ENCODE measurements at regions not wholly inside any gene's neighbourhood (a gene's known extent, or its start where the extent isn't known, plus 50 kb on each side); places are given as distances from the start of the nearest gene placed in this dataset.

DNA sequence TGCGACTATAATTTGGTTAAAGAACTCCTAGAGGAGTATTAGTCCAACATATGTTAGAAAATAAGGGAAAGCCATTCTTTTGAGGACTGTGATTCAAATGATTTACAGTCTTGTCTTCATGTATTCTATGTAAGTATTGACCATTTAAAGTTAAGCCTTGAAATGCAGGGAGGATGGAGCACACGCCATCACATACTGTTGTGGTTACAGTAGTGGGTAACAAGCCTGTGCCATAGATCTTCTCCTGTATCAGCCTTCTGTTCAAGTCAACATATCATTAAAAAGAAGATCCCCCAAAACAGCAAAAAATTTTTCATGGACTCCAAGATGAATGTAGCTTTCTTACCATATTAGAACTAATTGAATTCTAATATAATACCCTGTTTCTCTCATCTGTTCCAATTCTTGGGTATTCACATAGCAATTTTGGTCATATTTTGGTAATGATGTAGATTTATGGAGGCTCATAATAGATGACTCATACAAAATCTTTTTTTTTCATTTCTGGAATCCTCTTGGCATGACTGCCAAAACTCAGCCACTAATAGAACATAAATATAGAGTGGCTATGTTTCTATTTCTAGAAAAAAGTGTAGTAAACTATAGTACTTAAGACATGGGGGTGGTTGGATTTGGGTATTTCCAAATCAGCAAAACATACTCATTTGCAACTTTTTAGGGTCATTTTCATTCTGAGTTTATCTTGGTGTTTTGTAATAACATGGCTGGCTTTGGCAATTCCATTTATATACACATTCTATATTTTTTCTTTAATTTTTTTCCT is 413.5 kb downstream of the BCKDHB start:
- Histone ChIP-seq H4K20me1 (ENCODE audit: insufficient read depth) (no peaks in the 10 kb centered on the region), H3K27me3 (ENCODE audit: insufficient read depth) (no peaks in the 10 kb centered on the region), H3K4me1 (ENCODE audit: control insufficient read depth in 1 of 2, insufficient read depth in 2 of 2, low read depth in 1 of 2, low read length in 1 of 2) (peaks cover 9 to 16% of the 10 kb centered on the region in 2 experiments; a peak in 3 of 4 replicates), H3K36me3 (replicated peaks in 1 of 2; ENCODE audit: control insufficient read depth in 1 of 2, insufficient read depth in 2 of 2, low read length in 1 of 2) (no peaks in the 10 kb centered on the region), H3K4me3 (ENCODE audit: low read depth in 2 of 2, low read length in 1 of 2) (no peak overlapping the region), H3K27ac (ENCODE audit: low read depth in 2 of 2, low read length in 1 of 2) (peak overlapping the region in 1 of 2 experiments; percentile 66; a peak in 2 of 4 replicates), H3K9me2 (no peaks in the 10 kb centered on the region), H3K79me2 (ENCODE audit: insufficient read depth) (no peaks in the 10 kb centered on the region), H3K9ac (no peak overlapping the region), H3F3A (replicated peaks; ENCODE audit: insufficient read depth) (no peaks in the 10 kb centered on the region), H2AFZ (ENCODE audit: low read depth) (no peak overlapping the region), H3K4me2 (no peak overlapping the region), H3K9me3 (no peaks in the 10 kb centered on the region)
- ChIA-PET POLR2A (no interaction called here), CTCF (no interaction called here)
- DNase-seq, result no peak
- WGBS (ENCODE audit: low lambda C conversion rate), result 96% methylated on average over 2 of the region's 2 CpGs
- TF ChIP-seq, protein P1, sequence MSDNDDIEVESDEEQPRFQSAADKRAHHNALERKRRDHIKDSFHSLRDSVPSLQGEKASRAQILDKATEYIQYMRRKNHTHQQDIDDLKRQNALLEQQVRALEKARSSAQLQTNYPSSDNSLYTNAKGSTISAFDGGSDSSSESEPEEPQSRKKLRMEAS (IDR thresholded peaks at IDR 0.05; ENCODE audit: low read depth), result peak; percentile 42; the same call in 1 of the 2 replicates
- TF ChIP-seq TEAD4 (IDR thresholded peaks at IDR 0.05; ENCODE audit: borderline replicate concordance, insufficient read depth) (peak; percentile 68; the same call in 1 of the 2 replicates), FOXJ3 (CRISPR knock-in tag; IDR thresholded peaks at IDR 0.05) (no peak), NRF1 (IDR thresholded peaks at IDR 0.05; ENCODE audit: low read depth, low read length) (no peak), SIN3A (IDR thresholded peaks at IDR 0.05; ENCODE audit: borderline replicate concordance, low read depth, low read length) (no peak), POLR2AphosphoS5 (IDR thresholded peaks at IDR 0.05; ENCODE audit: low read depth, low read length) (peak; percentile 30; the same call in 1 of the 2 replicates), NFIC (IDR thresholded peaks at IDR 0.05; ENCODE audit: borderline replicate concordance) (peak; percentile 86), JUND (IDR thresholded peaks at IDR 0.05) (peak; percentile 88), ELF1 (IDR thresholded peaks at IDR 0.05) (no peak), RAD21 (IDR thresholded peaks at IDR 0.05; ENCODE audit: low read length) (no peak), GATA2 (CRISPR knock-in tag; IDR thresholded peaks at IDR 0.05) (no peak), RCOR1 (IDR thresholded peaks at IDR 0.05; ENCODE audit: low read length) (no peak), TAF1 (IDR thresholded peaks at IDR 0.05; ENCODE audit: borderline replicate concordance, low read depth, low read length) (no peak), EP300 (IDR thresholded peaks at IDR 0.05; ENCODE audit: borderline replicate concordance in 1 of 2, low read depth in 1 of 2, low read length in 1 of 2) (peak in 1 of 2 experiments; percentile 78; a peak in 2 of 4 replicates), CHD2 (IDR thresholded peaks at IDR 0.05; ENCODE audit: low read length, partially characterized antibody) (no peak), MEF2A (IDR thresholded peaks at IDR 0.05; ENCODE audit: borderline replicate concordance, low read depth) (peak; percentile 85), TCF12 (IDR thresholded peaks at IDR 0.05) (peak; percentile 59), RFX5 (IDR thresholded peaks at IDR 0.05; ENCODE audit: low read length) (no peak), GABPA (IDR thresholded peaks at IDR 0.05; ENCODE audit: low read depth) (no peak), FOXM1 (IDR thresholded peaks at IDR 0.05; ENCODE audit: low read depth) (0 out of 2 replicates have a peak, but pooled peaks have one; percentile 19), RXRA (IDR thresholded peaks at IDR 0.05; ENCODE audit: borderline replicate concordance, low read depth) (no peak)
- TF ChIP-seq, protein P2, sequence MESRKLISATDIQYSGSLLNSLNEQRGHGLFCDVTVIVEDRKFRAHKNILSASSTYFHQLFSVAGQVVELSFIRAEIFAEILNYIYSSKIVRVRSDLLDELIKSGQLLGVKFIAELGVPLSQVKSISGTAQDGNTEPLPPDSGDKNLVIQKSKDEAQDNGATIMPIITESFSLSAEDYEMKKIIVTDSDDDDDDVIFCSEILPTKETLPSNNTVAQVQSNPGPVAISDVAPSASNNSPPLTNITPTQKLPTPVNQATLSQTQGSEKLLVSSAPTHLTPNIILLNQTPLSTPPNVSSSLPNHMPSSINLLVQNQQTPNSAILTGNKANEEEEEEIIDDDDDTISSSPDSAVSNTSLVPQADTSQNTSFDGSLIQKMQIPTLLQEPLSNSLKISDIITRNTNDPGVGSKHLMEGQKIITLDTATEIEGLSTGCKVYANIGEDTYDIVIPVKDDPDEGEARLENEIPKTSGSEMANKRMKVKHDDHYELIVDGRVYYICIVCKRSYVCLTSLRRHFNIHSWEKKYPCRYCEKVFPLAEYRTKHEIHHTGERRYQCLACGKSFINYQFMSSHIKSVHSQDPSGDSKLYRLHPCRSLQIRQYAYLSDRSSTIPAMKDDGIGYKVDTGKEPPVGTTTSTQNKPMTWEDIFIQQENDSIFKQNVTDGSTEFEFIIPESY (IDR thresholded peaks at IDR 0.05; ENCODE audit: borderline replicate concordance, low read depth), result no peak
- TF ChIP-seq, protein P3, sequence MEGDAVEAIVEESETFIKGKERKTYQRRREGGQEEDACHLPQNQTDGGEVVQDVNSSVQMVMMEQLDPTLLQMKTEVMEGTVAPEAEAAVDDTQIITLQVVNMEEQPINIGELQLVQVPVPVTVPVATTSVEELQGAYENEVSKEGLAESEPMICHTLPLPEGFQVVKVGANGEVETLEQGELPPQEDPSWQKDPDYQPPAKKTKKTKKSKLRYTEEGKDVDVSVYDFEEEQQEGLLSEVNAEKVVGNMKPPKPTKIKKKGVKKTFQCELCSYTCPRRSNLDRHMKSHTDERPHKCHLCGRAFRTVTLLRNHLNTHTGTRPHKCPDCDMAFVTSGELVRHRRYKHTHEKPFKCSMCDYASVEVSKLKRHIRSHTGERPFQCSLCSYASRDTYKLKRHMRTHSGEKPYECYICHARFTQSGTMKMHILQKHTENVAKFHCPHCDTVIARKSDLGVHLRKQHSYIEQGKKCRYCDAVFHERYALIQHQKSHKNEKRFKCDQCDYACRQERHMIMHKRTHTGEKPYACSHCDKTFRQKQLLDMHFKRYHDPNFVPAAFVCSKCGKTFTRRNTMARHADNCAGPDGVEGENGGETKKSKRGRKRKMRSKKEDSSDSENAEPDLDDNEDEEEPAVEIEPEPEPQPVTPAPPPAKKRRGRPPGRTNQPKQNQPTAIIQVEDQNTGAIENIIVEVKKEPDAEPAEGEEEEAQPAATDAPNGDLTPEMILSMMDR (IDR thresholded peaks at IDR 0.05), result no peak
- TF ChIP-seq, protein P4, sequence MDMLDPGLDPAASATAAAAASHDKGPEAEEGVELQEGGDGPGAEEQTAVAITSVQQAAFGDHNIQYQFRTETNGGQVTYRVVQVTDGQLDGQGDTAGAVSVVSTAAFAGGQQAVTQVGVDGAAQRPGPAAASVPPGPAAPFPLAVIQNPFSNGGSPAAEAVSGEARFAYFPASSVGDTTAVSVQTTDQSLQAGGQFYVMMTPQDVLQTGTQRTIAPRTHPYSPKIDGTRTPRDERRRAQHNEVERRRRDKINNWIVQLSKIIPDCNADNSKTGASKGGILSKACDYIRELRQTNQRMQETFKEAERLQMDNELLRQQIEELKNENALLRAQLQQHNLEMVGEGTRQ (IDR thresholded peaks at IDR 0.05; ENCODE audit: borderline replicate concordance, low read depth, low read length), result no peak
- TF ChIP-seq, protein P5, sequence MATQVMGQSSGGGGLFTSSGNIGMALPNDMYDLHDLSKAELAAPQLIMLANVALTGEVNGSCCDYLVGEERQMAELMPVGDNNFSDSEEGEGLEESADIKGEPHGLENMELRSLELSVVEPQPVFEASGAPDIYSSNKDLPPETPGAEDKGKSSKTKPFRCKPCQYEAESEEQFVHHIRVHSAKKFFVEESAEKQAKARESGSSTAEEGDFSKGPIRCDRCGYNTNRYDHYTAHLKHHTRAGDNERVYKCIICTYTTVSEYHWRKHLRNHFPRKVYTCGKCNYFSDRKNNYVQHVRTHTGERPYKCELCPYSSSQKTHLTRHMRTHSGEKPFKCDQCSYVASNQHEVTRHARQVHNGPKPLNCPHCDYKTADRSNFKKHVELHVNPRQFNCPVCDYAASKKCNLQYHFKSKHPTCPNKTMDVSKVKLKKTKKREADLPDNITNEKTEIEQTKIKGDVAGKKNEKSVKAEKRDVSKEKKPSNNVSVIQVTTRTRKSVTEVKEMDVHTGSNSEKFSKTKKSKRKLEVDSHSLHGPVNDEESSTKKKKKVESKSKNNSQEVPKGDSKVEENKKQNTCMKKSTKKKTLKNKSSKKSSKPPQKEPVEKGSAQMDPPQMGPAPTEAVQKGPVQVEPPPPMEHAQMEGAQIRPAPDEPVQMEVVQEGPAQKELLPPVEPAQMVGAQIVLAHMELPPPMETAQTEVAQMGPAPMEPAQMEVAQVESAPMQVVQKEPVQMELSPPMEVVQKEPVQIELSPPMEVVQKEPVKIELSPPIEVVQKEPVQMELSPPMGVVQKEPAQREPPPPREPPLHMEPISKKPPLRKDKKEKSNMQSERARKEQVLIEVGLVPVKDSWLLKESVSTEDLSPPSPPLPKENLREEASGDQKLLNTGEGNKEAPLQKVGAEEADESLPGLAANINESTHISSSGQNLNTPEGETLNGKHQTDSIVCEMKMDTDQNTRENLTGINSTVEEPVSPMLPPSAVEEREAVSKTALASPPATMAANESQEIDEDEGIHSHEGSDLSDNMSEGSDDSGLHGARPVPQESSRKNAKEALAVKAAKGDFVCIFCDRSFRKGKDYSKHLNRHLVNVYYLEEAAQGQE (IDR thresholded peaks at IDR 0.05; ENCODE audit: low read depth, low read length), result no peak
